DMS114 treated with DMSO at 0.1 percent for 48 hours (cell line): ENCODE measurements at regions not wholly inside any gene's neighbourhood (a gene's known extent, or its start where the extent isn't known, plus 50 kb on each side); places are given as distances from the start of the nearest gene placed in this dataset.

Experiments used
- DNase-seq: peaks from one replicate; lab custom pipeline; 2025; ENCODE audit not compliant: unreplicated experiment; lab: John Stamatoyannopoulos, UW

DNA sequence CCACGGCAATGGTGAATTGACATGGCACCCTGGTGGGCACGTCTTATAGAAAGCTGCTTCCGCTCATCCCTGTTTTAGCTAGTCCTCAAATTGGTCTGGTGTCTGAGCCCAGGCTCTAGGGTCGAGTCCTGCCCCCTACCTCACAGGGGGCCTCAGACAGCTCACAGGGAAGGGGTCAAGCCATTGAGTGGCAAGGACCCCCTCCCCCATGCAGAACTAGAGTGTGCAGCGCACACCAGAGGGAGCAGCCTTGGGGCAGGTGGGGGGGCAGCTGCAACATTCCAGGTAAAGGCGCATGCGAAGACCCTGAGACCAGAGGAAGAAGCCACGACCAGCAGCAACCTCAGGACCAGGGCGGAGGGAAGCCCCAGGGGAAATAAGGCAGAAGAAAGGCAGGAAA, 240.4 kb upstream of the PPP2R2D start:
- no peak for DNase-seq

DNA sequence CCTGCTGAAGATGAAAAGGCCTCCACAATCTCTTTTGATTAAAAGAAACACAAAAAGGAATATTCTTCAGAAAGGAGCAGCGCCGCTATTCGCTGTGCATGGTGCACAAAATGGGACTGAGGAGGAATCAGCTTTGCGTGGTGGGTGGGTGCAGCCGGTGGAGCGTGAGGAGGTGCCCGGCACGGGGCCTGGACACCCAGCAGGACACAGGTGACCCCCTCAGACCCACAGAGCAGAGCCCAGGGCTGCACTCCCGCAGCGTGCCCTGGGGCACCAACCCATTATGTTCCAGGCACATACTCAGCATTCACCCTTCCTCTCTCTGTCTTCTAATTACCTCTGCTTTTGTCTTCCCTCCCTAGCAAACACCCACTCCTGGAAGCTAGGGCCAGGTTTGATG, 238.0 kb upstream of the PPP2R2D start:
- DNase-seq: no peak

DNA sequence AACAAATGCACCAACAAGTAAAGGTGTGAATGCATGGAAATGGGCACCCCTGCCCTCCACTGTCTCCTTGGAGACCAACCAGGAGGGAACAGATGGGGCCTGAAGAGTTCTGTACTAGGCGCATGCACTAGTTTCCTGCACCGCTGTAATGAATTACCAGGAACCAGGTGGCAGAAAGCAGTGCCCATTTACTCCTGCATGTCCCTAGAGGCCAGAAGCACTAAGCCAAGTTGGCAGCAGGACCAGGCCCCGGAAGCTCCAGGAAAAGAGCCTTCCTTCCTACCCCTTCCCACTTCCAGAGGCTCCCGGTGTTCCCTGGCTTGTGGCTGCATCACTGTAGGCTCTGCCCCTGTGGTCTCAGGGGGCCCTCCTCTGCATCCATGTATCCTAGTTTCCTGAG, 237.5 kb upstream of the PPP2R2D start:
- DNase-seq: no peak

DNA sequence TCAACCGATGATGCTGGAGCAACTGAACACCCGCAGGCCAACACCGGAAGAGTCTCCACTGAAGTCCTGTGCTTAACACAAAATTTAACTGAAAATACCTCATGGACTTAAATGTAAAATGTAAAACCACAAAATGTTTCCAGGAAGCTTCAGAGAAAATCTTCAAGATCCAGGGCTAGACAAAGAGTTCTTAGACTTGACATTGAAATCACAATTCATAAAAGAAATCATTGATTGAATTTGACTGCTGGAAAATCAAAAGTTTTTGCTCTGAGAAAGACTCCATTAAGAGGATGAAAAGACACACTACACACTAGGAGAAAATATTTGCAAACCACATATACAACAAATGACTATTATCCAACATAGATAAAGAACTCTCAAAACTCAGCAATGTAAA, 234.7 kb upstream of the PPP2R2D start:
- DNase-seq: no peak

DNA sequence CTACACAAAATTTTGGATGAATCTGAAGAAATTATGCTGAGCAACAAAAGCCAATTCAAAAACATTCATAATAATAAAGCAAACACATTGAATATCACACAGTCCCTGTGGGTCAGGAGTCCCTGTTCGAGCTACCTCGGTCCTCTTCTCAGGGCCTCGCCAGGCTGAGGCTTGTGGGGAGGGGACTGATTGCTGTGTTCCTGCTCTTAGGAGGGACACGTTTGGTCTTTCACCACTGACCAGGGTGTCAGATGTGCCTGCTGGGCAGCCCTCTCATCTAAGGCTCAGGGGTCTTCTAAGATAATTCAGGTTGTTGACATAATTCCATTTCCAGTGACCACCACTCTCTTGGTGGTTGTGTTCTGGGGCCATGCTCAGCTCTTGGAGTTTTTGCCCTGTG, 233.8 kb upstream of the PPP2R2D start:
- no peak for DNase-seq

DNA sequence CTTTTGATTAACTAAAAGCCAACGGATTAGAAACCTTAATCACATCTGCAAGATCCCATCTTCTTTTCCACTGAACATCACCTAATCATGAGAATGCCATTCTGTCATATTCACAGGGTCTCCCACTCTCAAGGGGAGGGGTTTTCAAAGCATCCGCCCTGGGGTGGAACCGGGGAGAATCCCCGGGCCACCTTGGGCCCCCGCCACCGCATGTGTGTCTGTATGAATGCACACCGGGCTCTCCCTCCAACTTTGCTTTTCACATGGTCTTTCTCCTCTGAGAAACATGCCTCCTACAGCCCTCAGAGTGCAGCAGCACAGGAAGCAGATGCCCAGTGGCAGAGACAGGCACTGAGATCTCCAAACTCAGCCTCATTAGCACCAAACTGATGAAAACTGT, 233.2 kb upstream of the PPP2R2D start:
- DNase-seq: no peak

DNA sequence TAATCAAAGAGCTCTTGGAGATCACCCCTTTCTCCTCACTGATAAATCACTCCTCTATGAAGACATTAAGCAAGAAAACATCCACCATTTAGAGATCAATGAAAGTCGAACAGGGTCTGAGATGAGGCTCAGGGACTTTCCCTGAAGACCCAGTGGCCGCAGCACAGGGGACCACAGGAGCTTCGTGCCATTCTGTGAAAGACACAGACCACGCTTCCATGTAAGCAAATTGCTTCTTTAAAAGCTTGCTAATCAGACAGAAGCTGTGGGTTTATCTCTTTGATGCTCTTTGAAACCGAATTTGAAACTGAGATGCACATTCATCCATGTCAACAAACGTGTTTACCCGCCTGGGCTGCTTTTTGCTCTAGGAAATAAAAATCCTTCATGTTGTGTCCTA, 231.9 kb upstream of the PPP2R2D start:
- DNase-seq: no peak

DNA sequence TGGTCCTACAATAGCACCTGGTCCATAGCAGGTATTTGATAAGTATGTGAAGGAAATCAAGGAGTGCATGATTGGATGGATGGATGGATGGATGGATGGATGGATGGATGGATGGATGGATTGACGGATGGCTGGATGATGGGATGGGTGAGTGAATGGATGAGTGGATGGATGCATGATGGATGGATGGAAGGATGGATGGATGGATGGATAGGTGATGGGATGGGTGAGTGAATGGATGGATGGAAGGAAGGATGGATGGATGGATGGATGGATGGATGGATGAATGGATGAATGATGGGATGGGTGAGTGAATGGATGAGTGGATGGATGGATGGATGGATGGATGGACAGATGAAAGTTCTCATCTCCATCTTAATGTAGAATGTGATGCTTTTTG, 231.0 kb upstream of the PPP2R2D start:
- no peak for DNase-seq

DNA sequence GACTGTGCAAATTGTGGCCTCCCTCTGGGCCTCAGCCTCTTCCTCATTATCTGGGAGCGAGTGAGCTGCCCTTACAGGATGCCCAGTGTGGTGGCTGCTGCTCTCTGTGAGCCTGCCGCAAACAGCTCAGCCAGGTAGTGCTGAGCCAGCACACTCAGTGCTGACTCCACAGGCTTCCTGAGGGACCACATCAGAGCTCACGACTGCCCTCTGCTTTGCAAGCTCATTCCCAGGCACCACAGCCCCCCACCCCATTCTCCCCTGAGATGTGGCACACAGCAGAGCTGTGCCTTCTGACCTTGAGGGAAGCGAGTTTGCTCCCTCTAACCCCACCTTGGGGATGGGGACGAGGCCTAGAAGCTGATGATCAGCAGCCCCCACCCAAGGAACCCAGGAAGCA, 230.5 kb upstream of the PPP2R2D start:
- no peak for DNase-seq

DNA sequence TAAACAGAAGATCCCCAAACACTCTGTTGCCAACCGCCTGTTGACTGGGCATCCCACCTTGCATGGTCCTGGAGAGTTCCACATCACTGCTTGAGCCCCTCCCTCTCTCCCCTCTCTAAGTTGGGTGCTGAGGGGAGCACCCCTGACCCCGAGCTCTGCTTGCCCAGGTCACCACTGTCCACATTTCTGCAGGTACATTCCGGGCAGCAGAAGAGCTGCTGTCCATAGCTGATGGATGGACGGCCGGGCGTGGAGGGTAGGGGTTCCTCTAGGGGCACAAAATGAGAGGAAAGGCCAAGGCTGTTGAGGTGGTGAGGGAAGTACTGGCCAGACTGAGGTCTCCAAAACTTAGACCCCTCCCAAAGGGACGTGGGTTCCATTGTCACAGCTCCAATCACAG, 227.4 kb upstream of the PPP2R2D start:
- no peak for DNase-seq

DNA sequence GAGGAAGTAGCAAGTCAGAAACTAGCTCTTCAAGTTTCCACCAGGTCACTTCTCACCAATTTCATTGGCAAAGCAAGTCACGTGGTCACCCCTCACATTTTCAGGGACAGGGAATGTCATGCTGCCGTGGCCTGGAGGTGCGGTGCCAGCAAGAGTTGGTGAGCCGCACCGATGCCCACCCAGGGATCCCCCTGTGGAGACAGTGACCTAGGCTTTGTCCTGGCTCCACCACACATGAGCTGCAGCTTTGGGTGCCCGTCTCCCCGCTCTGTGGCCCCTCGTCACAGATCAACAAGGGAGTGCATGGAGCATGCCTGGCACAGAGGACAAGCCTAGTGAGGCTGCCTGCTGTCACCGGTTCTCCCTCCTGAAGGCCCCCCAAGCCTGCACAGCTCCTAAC, 226.7 kb upstream of the PPP2R2D start:
- no peak for DNase-seq

DNA sequence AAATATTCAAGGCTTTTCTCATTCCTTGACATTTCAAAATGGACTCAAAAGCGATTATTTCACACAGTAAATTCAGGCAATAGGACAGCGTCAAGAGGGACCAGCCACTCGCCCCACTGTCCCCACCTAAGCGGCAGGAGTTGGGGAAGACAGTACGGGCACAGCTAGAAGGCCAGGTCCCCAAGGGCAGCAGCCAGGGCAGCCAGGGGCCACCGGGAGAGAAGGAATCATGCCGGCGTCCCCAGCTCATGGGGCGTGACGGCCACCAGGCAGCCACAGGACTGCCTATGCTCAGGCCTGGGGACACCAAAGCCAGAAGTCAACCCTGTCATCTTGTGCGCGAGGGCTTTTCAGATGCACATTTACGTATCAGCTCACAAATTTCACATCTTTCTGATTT, 225.7 kb upstream of the PPP2R2D start:
- no peak for DNase-seq

DNA sequence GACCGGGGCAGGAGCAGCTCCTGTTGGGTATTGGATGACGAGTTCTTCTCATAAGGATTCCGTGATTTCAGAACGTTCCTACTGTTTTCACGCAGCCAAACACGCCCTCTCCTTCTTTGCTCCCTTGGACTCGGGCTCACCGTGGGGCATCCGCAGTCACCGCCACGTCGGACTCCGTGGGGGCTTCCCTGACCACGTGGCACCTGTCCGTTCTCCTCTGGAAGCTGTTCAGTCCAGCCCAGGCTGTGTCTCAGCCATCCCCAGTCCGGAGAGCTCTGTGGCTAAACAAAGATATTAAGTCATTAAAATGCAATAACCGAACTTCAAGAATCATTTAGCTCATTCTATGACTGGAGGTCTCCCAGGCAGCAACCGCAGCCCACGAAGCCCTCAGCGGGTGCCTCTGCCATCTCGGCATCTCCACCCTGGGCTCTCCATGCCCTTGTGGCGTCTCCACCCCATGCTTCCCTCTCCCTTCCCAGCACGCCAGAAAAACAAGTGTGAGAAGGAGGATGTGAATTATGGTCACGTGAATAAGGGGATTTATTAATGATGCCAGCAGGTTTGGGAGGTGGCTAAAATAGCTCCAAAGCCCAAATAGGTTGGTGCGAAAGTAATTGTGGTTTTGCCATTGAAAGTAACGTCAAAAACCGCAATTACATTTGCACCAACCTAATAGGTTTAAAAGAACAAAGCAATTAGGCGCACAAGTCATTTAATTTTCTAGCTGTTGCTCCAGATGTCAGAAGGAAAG, 224.6 kb upstream of the PPP2R2D start:
- DNase-seq: no peak

DNA sequence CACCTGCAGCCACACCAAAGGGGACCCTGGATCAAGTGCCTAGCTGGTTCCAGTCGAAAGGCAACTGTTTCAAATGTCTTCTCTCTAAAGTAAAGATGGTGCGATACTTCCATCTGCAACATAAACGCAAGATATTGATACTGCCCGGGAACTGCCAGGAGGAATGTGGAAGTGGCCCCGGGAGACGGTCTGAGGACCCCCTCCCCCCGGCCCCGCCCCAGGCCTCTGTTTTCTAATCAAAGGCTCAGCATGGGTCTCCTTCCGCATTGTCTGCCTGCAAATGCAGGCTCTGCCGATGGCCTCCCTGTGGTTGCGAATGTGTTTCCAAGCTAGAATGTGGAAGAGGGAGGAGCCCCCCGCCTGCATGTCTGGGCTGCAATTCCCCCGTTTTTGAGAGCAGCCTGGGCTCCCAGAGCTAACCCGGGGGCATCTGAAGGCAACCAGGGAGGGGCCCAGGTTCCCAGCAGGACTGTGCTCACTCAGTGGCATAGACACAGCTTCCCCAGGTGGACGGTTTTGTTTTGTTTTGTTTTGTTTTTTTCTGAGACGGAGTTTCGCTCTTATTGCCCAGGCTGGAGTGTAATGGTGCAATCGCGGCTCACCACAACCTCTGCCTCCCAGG, 223.9 kb upstream of the PPP2R2D start:
- DNase-seq: no peak

DNA sequence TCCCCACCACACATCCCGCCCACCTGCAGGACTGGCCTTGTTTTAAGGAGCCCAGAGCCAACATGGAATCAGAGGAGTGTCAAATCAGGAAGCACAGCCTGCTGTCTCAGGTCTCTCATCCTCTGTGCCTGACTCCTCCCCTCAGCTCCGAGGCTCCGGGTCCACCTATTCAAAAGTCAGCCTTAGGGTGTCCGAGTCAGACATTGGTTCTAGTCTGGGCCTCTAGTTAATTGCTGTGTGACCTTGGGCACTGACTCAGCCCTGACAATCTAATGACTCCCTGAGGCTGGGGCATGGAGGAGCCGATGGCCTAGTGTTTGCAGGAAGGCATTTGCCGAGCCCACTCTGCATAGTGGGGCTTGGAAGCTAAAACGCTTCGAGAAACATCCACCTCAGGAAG, 223.1 kb upstream of the PPP2R2D start:
- DNase-seq: no peak

DNA sequence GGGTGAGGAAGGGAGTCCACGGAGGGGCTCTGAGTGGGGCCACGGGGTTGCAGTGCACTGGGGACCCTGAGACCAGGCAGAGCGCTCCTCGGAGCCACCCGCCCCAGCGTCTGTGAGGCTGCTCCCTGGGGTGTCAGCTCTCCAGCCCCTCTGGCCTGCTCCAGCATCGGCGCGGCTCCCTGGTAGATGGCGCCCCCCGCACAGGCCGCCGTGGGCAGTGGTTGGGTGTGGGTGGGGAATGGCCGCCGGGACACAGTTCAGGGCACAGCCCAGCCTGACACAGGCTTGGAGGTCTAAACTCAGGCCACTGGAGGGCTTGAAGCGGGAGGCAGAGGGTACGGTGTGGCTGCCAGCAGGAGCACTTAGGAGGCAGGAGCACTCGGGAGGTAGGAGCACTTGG, 222.6 kb upstream of the PPP2R2D start:
- no peak for DNase-seq

DNA sequence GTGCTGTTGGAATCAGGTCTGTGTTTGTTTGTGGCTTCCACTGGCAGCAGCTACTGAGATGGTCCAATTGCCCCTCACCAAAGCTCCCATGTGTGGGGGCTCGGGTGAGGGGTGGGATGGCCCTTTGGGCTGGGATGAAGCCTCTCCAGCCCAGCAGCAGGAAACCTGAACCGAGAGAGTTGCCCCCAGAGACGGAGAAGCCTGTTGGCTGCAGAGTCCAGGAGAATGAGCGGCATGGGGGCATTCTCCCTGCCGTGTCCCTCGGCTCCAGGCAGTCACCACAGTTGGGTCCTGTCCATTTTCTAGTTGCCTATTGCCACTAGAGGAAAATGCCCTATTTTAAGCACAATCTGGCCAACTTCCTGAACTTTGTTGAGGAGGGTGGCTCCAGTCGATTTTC, 222.2 kb upstream of the PPP2R2D start:
- no peak for DNase-seq

DNA sequence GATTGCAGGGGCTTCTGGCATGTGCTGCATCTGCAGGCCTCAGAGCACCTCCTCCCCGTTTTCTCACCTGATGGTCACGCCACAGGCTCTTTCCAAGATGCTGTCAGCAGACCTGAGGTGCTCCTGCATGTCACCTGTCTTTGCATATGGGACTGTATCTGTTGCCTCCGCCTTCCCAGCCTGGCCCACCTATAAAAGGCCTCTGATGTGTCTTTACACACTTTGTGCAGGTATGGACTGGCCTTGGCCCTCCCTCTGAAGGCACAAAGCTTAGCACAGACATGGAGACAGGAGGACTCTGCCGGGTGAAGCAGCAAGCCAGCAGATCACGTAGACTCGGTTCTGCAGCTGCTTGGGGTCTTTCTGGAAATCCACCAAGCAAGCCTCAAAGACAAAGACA, 220.9 kb upstream of the PPP2R2D start:
- no peak for DNase-seq

DNA sequence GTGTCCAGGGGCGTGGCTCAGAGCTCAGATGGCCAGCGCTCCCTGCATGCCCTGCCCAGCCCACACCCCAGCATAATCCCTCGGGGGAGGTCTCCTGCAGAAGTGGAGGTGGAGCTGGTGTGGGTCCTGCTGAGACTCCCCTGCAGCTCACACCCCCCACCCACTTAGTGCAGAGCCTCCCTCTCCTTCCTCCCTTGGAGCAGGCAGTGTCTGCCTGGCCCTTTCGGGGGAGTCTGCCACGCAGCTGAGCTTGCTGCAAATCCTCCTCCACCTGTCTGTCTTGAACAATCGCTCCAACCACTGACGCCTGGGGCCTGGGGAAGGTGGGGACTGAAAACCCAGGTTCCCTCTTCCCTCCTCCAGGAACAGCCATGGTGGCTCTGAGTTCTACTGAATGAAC, 219.7 kb upstream of the PPP2R2D start:
- DNase-seq: no peak

DNA sequence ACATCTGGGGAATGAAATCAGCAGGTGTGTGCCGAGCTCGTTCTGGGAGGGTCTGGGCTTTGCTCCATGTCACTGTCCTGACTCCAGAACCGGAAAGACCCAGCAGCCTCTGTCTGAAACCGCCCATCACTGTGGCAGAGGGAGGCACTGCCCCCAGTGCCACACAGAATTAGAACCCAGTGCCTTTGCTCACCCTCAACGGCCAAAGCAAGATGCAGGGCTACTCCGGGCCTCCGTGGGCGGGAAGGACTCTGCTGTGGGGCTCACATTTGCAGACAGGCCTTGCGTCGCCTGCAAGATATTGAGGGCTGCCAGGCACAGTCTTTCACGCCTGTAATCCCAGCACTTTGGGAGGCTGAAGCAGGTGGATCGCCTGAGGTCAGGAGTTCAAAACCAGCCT, 219.2 kb upstream of the PPP2R2D start:
- DNase-seq: no peak

DNA sequence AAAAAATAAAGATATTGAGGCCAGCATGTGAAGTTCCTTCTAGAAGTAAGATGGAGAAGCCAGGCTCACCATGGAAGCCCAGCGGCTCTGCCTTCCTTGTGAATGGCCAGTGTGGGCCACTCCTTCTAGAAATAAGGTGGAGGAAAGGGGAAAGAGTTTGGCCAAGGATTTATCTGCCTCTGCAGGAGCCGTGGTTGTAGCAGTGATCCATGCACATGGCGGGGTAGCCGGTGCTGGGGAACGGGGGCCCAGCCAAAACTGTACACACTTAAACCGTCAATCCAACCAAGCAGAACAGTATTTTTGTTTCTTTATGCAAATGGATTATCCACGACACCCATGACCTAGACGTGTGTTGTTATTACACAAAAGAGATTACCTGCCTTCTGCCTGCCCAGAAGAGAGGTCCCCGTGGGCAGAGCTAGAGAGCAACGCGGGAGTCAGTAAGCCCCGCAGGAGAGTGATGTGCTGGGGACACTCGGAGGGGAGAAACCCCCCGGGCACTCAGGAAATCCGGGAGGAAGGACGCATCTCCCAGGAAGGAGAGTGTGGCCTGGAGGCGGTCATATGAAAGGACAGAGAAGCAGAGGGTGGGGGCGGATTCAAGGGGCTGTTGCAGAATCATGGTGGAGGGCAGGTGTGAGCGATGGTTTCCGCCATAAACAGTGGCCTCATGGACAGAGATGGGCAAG, 218.4 kb upstream of the PPP2R2D start:
- no peak for DNase-seq

DNA sequence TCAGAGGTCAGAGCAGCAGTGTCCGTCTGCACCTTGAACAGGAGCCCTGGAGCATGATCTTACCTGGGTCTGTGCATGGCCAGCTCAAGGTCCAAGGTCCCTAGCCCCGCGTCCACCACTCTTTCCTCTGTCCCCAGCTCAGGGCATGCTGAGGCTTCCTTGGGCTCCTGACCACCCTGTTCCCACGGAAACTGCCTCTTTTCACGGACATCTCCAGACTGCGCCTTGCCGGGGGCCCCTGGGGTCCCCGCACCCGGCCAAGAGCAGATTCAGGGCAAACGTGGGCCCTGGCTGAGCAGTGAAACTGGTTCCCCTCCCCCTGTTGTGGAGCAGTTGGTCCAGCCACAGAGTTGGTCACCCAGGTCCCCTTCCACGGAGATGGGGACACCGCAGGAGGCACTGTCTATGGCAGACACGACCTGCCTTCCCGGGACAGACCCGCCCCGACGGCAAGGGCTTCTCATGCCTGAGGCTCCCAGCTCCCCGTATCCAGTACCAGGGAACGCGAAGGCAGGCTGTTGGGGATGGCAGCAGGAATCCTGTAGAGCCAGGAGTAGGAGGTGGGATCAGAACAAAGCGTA, 217.4 kb upstream of the PPP2R2D start:
- no peak for DNase-seq
